ENCODE measurements at regions not wholly inside any gene's neighbourhood (a gene's known extent, or its start where the extent isn't known, plus 50 kb on each side); places are given as distances from the start of the nearest gene placed in this dataset.

- H3K4me3 ChIP-seq (ENCODE audit: low read length, poor library complexity, severe bottlenecking) = no peak overlapping the region
- no peak overlapping the region for H2AFZ ChIP-seq (ENCODE audit: low read length)
- no peaks in the 10 kb centered on the region for H3K9me3 ChIP-seq (ENCODE audit: insufficient read depth, low read depth, low read length)
- no peaks in the 10 kb centered on the region for H3K36me3 ChIP-seq (ENCODE audit: insufficient read depth, low read length)
- no peaks in the 10 kb centered on the region for H3F3A ChIP-seq (ENCODE audit: low read depth)
- no peaks in the 10 kb centered on the region for H4K20me1 ChIP-seq (ENCODE audit: insufficient read depth, low read length, poor library complexity, severe bottlenecking)
- TF ChIP-seq CTCF (conservative IDR thresholded peaks at IDR 0.05; ENCODE audit: low read length) (no peak), EZH2phosphoT487 (IDR thresholded peaks at IDR 0.05; ENCODE audit: borderline replicate concordance) (no peak)
- H3K4me2 ChIP-seq (ENCODE audit: low read depth, low read length, poor library complexity, severe bottlenecking) = no peak overlapping the region
- H3K4me1 ChIP-seq (ENCODE audit: insufficient read depth, low read length, poor library complexity, severe bottlenecking) = no peaks in the 10 kb centered on the region
- H3K79me2 ChIP-seq (ENCODE audit: insufficient read depth, low read length) = no peaks in the 10 kb centered on the region
- H3K27me3 ChIP-seq (ENCODE audit: insufficient read depth, low read length, poor library complexity, severe bottlenecking) = no peaks in the 10 kb centered on the region
- H3K9me2 ChIP-seq (replicated peaks; ENCODE audit: low read depth, low read length) = no peaks in the 10 kb centered on the region
- no peak overlapping the region for H3K9ac ChIP-seq (ENCODE audit: low read depth, low read length, poor library complexity, severe bottlenecking)
These were observed 190.2 kb upstream of the BANK1 start for GRCh38 chr4:101600287-101600686.

GRCh38 chr4:101599620-101600019 lies 190.9 kb upstream of the BANK1 start:
- no peak overlapping the region for H3K4me2 ChIP-seq (ENCODE audit: low read depth, low read length, poor library complexity, severe bottlenecking)
- TF ChIP-seq CTCF (conservative IDR thresholded peaks at IDR 0.05; ENCODE audit: low read length) = no peak
- TF ChIP-seq EZH2phosphoT487 (IDR thresholded peaks at IDR 0.05; ENCODE audit: borderline replicate concordance) = no peak
- H3K36me3 ChIP-seq (ENCODE audit: insufficient read depth, low read length) = no peaks in the 10 kb centered on the region
- no peaks in the 10 kb centered on the region for H3K9me3 ChIP-seq (ENCODE audit: insufficient read depth, low read depth, low read length)
- no peaks in the 10 kb centered on the region for H3K79me2 ChIP-seq (ENCODE audit: insufficient read depth, low read length)
- H3K27me3 ChIP-seq (ENCODE audit: insufficient read depth, low read length, poor library complexity, severe bottlenecking) = no peaks in the 10 kb centered on the region
- no peak overlapping the region for H3K4me3 ChIP-seq (ENCODE audit: low read length, poor library complexity, severe bottlenecking)
- no peaks in the 10 kb centered on the region for H4K20me1 ChIP-seq (ENCODE audit: insufficient read depth, low read length, poor library complexity, severe bottlenecking)
- H3K9me2 ChIP-seq (replicated peaks; ENCODE audit: low read depth, low read length) = no peaks in the 10 kb centered on the region
- no peaks in the 10 kb centered on the region for H3K4me1 ChIP-seq (ENCODE audit: insufficient read depth, low read length, poor library complexity, severe bottlenecking)
- no peaks in the 10 kb centered on the region for H3F3A ChIP-seq (ENCODE audit: low read depth)
- H3K9ac ChIP-seq (ENCODE audit: low read depth, low read length, poor library complexity, severe bottlenecking) = no peak overlapping the region
- H2AFZ ChIP-seq (ENCODE audit: low read length) = no peak overlapping the region

GRCh38 chr4:101596781-101597552 lies 193.6 kb upstream of the BANK1 start:
- TF ChIP-seq CTCF (conservative IDR thresholded peaks at IDR 0.05; ENCODE audit: low read length) = peak; percentile 83
- TF ChIP-seq EZH2phosphoT487 (IDR thresholded peaks at IDR 0.05; ENCODE audit: borderline replicate concordance) = no peak
- peak overlapping the region; percentile 5; the same call in 1 of the 2 replicates for H2AFZ ChIP-seq (ENCODE audit: low read length)
- no peaks in the 10 kb centered on the region for H4K20me1 ChIP-seq (ENCODE audit: insufficient read depth, low read length, poor library complexity, severe bottlenecking)
- no peak overlapping the region for H3K4me3 ChIP-seq (ENCODE audit: low read length, poor library complexity, severe bottlenecking)
- H3K9me2 ChIP-seq (replicated peaks; ENCODE audit: low read depth, low read length) = no peaks in the 10 kb centered on the region
- H3F3A ChIP-seq (ENCODE audit: low read depth) = no peaks in the 10 kb centered on the region
- no peaks in the 10 kb centered on the region for H3K79me2 ChIP-seq (ENCODE audit: insufficient read depth, low read length)
- no peaks in the 10 kb centered on the region for H3K9me3 ChIP-seq (ENCODE audit: insufficient read depth, low read depth, low read length)
- no peak overlapping the region for H3K9ac ChIP-seq (ENCODE audit: low read depth, low read length, poor library complexity, severe bottlenecking)
- no peaks in the 10 kb centered on the region for H3K36me3 ChIP-seq (ENCODE audit: insufficient read depth, low read length)
- no peak overlapping the region for H3K4me2 ChIP-seq (ENCODE audit: low read depth, low read length, poor library complexity, severe bottlenecking)
- no peaks in the 10 kb centered on the region for H3K4me1 ChIP-seq (ENCODE audit: insufficient read depth, low read length, poor library complexity, severe bottlenecking)
- H3K27me3 ChIP-seq (ENCODE audit: insufficient read depth, low read length, poor library complexity, severe bottlenecking) = no peaks in the 10 kb centered on the region

Data from Loucy (cell line).